ENCODE measurements at regions not wholly inside any gene's neighbourhood (a gene's known extent, or its start where the extent isn't known, plus 50 kb on each side); places are given as distances from the start of the nearest gene placed in this dataset.

DNA sequence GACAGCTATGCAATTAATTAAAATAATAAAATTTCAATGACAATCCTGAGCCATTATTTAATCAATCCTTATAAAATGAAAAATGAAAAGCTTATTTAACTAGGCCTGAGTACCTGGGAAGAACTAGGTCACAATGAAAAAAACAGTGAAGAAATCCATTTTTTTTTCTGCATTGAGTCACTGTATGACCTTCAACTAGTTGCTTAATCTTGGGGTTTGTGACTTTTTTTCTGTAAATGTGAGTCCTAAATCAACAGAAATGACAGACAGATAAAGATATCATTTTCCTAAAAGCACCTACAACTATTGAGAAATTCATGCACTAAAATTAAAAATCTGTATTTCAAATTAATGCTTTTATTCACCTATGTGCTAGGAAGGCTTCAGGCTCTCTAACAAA is 96.8 kb downstream of the TMEM26 start:
- DNase-seq (ENCODE audit: low read depth in 4 of 4, low spot score in 3 of 4): no peak

DNA sequence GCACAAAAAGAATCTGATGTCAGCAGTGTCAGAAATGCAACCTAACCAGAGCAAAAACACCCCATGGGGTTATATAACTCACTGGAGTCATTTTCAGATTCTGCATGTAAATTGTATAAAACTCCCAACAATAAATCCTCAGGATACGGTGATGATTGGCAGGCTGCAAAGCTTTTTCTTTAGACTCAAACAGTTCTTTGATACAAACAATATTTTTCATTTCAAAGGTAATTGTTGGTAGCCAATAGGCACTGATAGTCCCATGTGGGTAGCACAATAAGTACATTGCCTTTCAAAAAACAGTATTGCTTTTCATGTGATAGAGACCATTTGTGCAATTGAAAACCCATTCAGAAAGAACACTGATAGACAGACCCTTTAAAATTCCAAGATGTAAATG is 98.0 kb downstream of the TMEM26 start:
- DNase-seq (ENCODE audit: low read depth in 4 of 4, low spot score in 3 of 4): no peak

DNA sequence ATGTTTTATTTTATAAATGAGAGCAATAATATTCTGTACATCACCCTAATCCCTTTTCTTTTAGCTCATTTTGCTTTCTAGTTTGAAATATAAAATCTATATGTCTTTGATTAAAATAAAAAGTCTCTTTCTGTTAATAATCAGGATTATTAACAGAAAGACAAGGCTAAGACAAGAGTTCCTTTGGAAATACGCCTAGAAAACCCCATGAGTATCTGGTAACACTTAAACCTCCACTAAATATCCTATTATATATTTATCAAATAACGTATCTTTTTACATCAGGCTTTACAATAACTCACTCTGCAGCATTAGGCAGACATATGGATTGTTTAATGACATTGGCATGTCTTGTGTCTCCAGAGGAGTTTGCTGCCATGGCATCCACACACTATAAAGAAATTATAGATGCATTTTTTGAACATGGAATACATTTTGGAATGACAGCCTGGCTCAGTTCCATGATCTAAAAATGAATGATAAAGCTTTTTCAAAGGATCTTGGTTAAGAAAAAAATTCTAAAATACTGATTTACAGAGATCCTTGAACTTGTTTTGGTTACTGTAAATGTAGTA is 98.7 kb downstream of the TMEM26 start:
- DNase-seq (ENCODE audit: low read depth in 4 of 4, low spot score in 3 of 4): no peak

DNA sequence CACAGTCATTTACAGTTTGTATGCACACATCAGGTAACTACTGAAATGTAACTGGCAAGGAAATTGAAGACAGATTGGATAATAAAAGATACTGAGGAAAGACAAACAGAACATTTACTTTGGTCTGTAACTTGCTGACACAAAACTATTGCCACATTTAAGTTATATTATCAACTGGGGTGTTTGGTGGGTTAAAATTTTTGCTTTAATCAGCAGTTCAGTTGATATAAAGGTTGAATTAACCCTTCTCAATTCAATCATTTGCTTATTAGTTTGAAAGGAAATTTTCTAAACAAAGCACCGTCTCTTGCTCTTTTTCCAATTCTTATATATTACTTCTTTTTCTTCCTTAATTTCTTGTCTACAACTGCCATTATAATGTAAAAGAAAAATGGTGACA is 102.4 kb downstream of the TMEM26 start:
- no peak for DNase-seq (ENCODE audit: low read depth in 4 of 4, low spot score in 3 of 4)

DNA sequence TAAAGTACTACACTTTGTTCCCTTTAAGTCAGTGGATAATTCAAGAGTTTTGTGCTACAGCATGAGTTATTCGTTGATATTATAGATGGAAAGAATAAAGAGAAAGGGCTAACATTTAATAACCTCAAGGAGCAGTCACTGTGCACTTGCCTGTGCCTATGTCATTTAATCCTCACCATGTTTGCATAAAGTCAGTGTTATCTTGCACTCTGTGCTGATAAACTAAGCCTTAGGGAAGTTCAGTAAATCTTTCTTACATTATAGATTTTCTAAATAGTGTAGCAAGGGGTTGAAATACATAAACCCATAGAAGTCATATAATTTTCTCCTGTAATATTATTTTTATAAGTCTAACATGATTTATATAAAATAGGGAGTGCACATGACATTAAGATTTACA is 103.1 kb downstream of the TMEM26 start:
- DNase-seq (ENCODE audit: low read depth in 4 of 4, low spot score in 3 of 4): no peak

DNA sequence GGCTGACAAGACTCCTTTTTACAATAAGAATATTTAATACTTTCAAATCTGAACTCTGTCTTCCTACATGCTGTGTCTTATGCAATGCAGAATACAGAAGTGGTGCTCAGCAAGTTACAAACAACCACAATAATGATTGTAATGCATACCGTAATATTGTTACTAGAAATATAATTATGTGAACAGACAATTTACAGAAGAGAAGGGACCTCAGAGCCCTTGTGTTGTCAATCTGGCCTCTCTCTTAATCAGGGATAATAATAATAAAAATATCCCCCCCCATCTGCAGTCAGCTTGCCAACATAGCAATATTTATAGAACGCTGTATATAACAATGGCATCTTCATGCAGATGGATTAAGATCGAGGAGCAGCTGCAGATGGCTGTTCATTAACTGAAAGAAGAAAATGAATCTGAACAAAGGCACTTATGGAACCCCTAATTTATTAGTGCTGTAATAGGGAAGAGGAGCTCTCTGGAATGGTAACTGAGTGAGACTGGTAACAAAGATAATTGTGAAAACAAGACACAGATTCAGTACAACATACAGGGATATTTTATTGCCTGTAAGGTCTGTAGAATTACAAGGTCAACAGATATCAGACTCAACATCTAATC is 106.3 kb downstream of the TMEM26 start:
- peak in 2 of 4 donors; percentile 16 to 18 for DNase-seq (ENCODE audit: low read depth in 4 of 4, low spot score in 3 of 4)

DNA sequence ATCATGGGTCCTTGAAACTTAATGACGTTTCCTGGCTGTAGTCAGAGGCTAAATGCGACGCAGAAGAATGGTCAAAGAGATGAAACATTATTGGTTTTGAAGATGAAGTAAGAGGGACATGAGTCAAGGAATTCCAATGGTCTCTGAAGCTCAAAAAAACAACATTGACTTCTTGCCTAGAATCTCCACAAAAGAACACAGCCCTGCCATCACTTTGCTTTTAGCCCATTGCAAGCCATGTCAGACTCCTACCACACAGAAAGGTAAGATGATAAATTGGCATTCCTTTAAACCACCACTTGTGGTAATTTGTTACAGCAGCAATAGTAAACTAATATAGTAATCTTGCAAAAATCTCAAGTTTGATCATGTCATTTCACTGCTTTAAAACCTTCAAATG is 109.4 kb downstream of the TMEM26 start:
- no peak for DNase-seq (ENCODE audit: low read depth in 4 of 4, low spot score in 3 of 4)

DNA sequence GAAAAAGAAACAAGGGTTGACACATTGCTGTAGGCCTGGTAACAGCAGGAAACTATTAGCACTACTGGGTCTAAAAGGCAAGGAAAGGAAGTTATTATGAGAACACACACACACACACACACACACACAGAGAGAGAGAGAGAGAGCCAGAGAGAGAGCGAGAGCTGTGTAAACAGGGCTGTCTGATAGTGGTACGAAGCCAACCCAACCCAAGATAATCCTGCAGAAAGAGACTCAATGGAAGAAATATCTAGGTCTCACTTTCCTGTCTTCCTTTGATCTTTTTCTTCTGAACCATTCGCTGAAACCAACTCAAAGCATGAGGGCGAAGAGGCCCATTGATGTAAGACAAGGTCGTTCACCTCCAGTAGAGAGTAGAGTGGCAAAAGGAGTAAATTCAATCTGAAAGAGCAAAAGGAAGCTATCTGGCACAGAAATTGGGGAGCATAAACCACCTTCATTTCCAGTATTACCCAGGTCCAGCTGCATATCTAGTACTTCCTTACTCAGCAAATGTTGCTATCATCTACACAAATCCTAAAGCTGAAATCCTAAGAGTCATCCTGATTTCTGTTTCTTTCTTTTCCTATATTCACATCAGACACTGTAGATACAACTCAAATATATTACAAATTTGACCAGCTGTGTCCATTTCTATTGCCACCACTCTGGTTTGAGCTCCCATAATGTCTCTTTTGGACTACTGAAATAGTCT is 110.2 kb downstream of the TMEM26 start:
- DNase-seq (ENCODE audit: low read depth in 4 of 4, low spot score in 3 of 4): no peak

DNA sequence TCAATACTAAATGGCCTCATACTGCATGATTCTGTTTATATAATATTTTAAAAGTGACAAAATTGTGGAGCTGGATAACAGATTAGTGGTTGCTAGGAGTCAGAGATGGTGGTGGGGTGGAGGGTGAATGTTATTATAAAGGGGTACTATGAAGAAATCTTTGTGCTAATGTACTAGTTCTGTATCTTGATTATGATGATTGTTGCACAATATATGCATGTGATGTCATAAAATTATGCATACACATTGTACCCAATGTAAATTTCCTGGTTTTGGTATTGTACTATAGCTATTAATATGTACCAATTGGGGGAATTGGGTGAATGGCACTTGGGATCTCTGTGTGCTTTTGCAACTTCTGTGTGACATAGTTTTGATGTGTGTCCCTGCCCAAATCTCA is 112.2 kb downstream of the TMEM26 start:
- no peak for DNase-seq (ENCODE audit: low read depth in 4 of 4, low spot score in 3 of 4)

DNA sequence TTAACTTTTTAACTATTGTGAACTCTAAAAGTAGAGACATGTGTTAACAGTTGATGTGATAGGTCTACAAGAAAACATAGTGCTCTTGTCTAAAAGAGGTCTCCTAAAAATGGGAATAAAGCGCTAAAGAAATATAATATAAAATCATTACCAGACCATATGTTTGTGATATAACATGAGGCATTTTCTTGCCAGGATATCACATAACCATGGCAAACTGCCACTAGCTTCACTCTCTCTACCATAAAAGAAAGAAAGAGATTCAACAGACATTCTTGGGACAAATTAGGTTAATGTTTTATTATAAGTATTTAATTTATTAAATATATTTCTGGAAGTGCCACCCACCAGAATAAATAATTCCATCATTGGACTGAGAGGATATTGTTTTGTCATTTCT is 115.0 kb downstream of the TMEM26 start:
- DNase-seq (ENCODE audit: low read depth in 4 of 4, low spot score in 3 of 4): no peak

DNA sequence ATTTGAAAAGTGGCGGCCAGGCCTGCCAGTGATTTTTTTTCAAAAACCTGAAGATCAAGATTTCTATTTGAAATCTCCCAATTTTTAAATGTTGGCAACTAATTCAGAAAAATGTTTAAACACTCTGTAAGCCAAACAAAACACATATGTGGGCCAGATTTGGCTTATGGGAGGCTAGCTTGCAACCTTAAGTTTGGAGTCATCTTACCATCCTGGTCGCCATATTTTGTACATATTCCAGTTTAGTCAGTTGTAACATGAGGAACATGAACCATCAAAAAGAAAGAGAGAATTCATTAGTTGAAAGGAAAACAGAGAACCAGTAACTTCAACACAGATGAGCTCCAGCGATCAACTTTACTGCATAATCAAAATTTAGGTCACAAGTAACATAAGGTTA is 115.4 kb downstream of the TMEM26 start:
- DNase-seq (ENCODE audit: low read depth in 4 of 4, low spot score in 3 of 4): no peak

DNA sequence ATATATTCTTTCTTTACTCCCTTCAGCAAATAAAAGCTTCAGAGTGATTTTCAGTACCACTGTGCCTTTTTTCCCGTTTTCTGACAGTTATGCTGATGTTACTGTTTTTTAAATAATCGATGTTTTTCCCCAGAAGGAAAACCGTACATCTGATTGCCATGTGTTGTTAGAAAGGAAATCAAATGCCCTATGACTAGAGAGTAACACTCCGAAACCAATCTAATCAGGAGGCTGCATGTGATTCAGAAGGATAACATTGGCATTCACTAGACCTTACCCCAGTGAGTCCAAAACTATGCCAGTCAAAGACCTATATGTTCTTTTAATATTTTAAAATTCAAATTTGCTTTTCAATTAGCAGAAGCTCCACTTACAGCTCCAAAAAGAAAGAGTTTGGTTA is 116.3 kb downstream of the TMEM26 start:
- DNase-seq (ENCODE audit: low read depth in 4 of 4, low spot score in 3 of 4): no peak

DNA sequence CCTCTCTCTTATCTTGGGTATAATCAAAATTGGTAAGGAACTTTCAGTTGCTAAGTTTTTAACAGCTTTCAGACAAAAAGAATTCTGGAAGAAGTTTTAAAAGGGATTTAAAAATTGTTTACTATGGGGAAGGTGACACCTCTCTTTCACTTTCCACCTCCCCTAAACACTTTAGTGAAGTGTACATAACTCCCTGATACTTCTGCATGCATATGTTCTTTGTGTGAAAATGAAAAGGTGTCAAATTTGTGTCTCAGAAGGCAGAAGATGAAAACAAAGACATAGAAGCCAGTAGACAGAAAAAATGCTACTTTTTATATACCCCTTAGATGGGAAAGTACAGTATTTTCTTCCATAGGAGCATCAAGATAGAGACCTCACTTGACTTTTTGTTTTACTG is 117.8 kb downstream of the TMEM26 start:
- no peak for DNase-seq (ENCODE audit: low read depth in 4 of 4, low spot score in 3 of 4)

DNA sequence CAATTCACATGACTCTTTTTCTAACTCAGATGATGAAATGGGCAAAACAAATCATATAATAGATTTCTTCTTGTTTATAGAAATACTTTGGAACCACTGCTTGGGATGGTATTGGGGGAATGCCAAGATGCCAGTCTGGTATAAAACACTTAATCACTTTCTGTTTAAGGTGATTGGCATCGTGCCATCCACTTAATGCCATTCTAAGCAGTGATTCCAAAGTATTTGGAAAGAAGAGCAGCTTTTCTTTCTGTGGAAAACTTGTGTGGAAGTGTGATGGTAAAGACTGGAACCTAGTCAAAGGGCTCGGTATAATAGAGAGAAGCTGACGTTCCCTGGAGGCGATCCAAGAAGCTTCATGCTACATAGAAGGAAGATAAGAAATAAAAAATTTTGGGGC is 120.6 kb downstream of the TMEM26 start:
- DNase-seq (ENCODE audit: low read depth in 4 of 4, low spot score in 3 of 4): no peak

DNA sequence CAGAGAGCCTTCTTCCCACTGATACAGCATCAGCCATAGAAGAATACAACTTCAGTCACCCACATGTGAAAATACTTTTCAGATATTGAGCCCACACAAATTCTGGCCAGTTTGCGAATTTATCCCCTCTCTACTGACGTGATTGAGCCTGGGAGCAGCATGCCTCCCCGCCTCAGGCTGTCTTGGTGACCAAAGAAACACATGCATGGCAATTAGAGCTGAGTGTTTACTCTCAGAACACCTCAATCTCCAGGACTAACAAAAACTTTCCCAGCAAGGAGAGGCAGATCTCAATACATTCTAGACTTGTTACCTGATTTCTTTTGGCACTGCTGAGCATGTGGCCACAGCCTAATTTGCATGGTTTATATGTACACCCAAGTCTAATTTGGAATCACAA is 122.5 kb downstream of the TMEM26 start:
- DNase-seq (ENCODE audit: low read depth in 4 of 4, low spot score in 3 of 4): no peak

DNA sequence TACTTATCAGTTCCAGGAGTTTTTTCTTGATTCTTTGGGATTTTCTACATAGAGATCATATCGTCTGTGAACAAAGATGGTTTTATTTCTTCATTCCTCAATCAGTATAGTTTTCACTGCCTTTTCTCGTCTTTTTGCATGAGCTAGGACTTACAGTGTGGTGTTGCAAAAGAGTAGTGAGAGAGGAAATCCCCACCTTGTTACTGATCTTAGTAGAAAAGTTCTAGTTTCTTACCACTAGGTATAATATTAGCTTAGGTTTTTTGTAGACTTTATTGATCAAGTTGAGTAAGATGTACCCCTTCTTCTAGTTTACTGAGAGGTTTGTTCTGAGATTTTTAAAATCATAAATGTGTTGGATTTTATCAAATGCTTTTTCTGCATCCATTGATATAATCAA is 123.3 kb downstream of the TMEM26 start:
- DNase-seq (ENCODE audit: low read depth in 4 of 4, low spot score in 3 of 4): no peak

DNA sequence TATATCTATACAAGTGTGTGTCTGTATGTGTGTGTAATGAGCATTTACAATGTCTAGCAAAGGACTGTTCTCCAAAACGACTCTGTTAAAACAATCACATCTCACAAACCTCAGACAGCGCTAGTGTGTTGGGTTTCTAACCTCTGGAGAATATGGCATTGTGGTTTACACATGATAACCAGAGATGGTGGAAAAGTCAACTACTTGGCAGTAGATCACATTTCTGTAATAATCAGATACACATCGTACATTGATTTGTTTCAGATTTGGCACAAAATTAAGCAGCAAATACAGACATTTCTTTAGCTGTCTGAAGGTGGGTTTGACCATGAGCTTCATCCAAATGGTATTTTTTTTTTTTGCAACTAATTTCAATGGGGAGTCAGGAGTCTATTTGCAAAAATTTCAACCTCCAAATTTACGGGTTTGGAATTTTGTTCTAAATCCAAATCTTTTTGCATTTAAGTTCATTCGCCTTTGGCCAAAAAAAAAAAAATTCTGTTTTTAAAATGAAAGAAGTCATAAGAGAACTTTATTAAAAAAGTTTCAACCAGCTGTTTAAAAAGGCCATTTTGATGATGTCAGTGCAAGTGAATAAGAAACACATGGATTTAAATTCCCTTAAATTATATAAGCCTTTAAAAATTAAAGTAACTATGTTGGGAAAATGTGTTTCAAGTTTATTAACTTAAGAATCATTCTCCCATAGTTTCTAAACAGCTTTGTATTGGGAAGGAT is 127.8 kb downstream of the TMEM26 start:
- no peak for DNase-seq (ENCODE audit: low read depth in 4 of 4, low spot score in 3 of 4)

DNA sequence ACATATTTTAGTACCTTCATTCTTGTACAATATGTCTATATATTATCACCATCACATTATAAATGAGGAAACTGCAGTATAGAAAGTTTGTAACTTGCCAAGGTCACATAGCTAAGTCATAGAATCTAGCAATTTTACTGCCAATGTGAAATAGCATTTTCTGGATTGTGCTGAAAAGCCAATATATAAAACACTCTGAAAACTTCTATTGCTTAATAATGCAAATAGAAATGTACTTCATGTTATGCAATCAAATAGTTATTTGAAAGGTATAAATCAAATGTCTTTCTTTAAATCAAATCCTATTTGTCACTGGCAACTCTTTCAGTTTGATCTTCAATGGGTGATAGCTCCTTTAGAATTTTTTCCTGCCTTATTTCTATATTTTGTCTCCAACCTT is 129.5 kb downstream of the TMEM26 start:
- no peak for DNase-seq (ENCODE audit: low read depth in 4 of 4, low spot score in 3 of 4)

DNA sequence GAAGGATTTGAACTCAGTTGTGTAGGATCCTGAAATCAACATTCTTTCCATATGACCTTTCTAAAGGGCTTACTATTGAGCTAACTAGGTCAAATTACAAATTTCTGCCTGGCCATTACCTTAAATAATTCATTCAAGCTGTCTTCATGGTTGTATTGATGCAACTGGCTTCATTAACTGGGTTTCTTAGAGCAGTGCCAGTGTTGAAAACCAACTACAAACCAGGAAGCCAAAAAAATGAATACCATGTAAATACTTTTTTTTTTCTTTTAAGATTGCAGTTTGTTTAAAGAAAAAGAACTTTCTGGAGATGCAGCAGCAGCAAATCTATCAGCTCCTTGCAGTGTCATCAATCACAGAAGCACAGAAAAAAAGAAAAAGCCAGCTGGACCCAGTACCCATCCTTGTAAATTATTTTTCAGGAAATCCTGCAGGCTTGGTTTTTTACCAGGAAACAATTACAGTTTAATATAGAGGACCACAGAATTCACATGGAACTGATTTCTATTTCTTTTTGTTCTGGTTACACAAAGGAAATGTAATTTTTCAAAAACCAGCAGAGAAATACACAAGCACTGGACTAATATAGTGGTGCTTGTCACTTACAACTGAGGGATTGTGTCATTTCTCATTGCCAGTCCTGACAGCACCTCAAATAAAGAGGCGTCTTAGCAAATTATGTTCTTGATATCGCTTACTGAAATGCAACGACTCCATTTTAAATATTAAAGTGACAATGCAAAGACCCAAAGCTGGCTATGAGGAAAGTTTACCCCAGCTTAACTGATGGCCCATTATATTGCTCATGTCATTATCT is 131.9 kb downstream of the TMEM26 start:
- no peak for DNase-seq (ENCODE audit: low read depth in 4 of 4, low spot score in 3 of 4)

DNA sequence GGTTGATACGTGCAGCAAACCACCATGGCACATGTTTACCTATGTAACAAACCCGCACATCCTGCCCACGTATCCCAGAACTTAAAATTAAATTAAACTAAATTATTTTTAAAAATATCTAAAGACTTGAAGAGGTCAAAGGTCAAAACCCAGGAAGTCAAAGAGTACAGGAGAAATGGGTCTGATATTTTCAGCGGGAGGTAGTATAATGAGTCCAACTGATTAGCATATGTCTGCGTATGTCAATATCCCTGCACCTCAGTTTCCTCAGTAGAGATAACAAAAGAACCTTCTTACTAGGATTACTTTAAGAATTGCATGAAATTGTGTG is 133.0 kb downstream of the TMEM26 start:
- no peak for DNase-seq (ENCODE audit: low read depth in 4 of 4, low spot score in 3 of 4)
